Spleen (tissue), 7 donors: ENCODE measurements at regions not wholly inside any gene's neighbourhood (a gene's known extent, or its start where the extent isn't known, plus 50 kb on each side); places are given as distances from the start of the nearest gene placed in this dataset.

Experiments
- POLR2A ChIP-seq, 3 donors: fragments of 450-650 bp; IDR thresholded peaks; one replicate each; pipeline ENCODE4 v1.5.1; 2017; ENCODE audit warnings: antibody characterized with exemption in 3 of 3, mild to moderate bottlenecking in 1 of 3
- POLR2AphosphoS5 ChIP-seq, 3 donors: sonication (generic); formaldehyde crosslinking; IDR thresholded peaks; one replicate each; pipeline ENCODE4 v1.5.1; 2017; ENCODE audit warnings: antibody characterized with exemption in 3 of 3
- TF ChIP-seq, protein P1 (sequence below), 11 experiments: fragments of 200-600 bp in 7 of 11; fragments of 450-650 bp in 4 of 11; sonication (generic) in 4 of 11; IDR thresholded peaks in 8 of 11; conservative IDR thresholded peaks in 3 of 11; 1 replicate in 7 of 11; 2 replicates in 4 of 11; pipeline versions ENCODE4 v1.4.0 to v1.8.0; 2016 to 2021; ENCODE audit warnings: antibody characterized with exemption in 11 of 11, inconsistent platforms in 4 of 11, mild to moderate bottlenecking in 1 of 11
- donor health status: DM: no; HTN: no; CAD: no; lungs with moderate emphysema.
- donor health status: DM: no; HTN: no; CAD: no.
- donor health status: DM: no; HTN: no; CAD: no.

DNA sequence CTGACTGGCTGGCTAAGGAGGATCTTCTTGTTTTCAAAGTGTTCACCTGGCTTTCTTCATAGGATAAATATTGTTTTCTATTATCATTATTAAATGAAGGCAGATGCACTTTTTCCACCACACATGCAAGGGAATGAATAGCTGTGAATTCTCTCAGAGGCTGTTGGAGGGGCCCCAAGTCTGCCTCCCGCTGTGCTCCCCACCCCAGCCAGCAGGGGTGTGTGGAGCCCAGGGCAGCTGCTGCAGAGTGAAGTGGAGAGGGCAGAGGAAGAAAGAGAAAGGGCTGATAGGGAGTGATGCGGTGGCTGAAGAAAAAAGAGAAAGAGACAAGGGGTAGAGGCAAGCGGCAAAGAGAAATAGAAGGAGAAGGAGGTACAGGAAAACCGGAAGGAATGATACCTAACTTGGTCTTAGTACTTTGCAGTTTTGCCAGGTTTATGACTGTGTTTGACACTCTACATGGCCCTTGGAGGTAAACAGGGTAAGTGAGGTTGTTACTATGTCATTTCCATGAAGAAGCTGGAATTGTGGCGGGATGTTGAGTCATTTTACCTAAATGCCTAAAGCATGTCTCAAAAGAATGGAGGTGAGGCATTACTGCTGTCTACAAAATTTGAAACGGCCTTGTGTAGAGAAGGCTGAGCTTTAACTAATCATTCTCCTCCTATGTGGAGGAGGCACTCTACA, 145.7 kb upstream of the B3GAT1 start:
- TF ChIP-seq, protein P1, sequence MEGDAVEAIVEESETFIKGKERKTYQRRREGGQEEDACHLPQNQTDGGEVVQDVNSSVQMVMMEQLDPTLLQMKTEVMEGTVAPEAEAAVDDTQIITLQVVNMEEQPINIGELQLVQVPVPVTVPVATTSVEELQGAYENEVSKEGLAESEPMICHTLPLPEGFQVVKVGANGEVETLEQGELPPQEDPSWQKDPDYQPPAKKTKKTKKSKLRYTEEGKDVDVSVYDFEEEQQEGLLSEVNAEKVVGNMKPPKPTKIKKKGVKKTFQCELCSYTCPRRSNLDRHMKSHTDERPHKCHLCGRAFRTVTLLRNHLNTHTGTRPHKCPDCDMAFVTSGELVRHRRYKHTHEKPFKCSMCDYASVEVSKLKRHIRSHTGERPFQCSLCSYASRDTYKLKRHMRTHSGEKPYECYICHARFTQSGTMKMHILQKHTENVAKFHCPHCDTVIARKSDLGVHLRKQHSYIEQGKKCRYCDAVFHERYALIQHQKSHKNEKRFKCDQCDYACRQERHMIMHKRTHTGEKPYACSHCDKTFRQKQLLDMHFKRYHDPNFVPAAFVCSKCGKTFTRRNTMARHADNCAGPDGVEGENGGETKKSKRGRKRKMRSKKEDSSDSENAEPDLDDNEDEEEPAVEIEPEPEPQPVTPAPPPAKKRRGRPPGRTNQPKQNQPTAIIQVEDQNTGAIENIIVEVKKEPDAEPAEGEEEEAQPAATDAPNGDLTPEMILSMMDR (IDR thresholded peaks at IDR 0.05 in 8 of 11, conservative IDR thresholded peaks at IDR 0.05 in 3 of 11): no peak
- TF ChIP-seq POLR2AphosphoS5 (IDR thresholded peaks at IDR 0.05) (no peak), POLR2A (IDR thresholded peaks at IDR 0.05) (no peak)
